Large intestine (tissue), 3 donors: ENCODE measurements at regions not wholly inside any gene's neighbourhood (a gene's known extent, or its start where the extent isn't known, plus 50 kb on each side); places are given as distances from the start of the nearest gene placed in this dataset.

Experiments used
- DNase-seq, 2 donors: peaks; one replicate each; pipeline versions ENCODE4 v3.0.0 to v3.0.0-alpha.2; 2013
- H3K27ac ChIP-seq: one replicate; pipeline ENCODE4 v1.5.1; 2013; ENCODE audit warnings: low read length
- H3K27me3 ChIP-seq: 2 replicates; pipeline ENCODE4 v1.6.1; 2013; ENCODE audit warnings: low read length; ENCODE audit not compliant: control insufficient read depth, insufficient read depth
- H3K36me3 ChIP-seq: 2 replicates; pipeline ENCODE4 v1.6.1; 2013; ENCODE audit warnings: low read length; ENCODE audit not compliant: control insufficient read depth, insufficient read depth
- H3K4me1 ChIP-seq: one replicate; pipeline ENCODE4 v1.6.1; 2013; ENCODE audit warnings: low read length; ENCODE audit not compliant: control insufficient read depth, insufficient read depth
- H3K4me3 ChIP-seq: one replicate; pipeline ENCODE4 v1.5.1; 2013; ENCODE audit warnings: low read length
- H3K9me3 ChIP-seq: one replicate; pipeline ENCODE4 v1.6.1; 2013; ENCODE audit warnings: mild to moderate bottlenecking, low read depth, low read length, moderate library complexity; ENCODE audit not compliant: control insufficient read depth
- WGBS: methylation state at CpG from one replicate; pipeline ENCODE4 v1.1.5; 2013; ENCODE audit warnings: low lambda C conversion rate; ENCODE audit not compliant: insufficient coverage; 5-methylcytosine and 5-hydroxymethylcytosine counted together

- Histone ChIP-seq H3K27ac (no peak overlapping the region), H3K27me3 (no peaks in the 10 kb centered on the region), H3K4me1 (no peaks in the 10 kb centered on the region), H3K4me3 (no peak overlapping the region), H3K36me3 (no peaks in the 10 kb centered on the region), H3K9me3 (no peaks in the 10 kb centered on the region)
- no CpG with 5 or more reads among the region's 2 CpGs for WGBS
- no peak for DNase-seq
Observed at GRCh38 chr18:59779979-59780378, 82.8 kb upstream of the CCBE1 start.

- no peak for DNase-seq
- no CpG with 5 or more reads among the region's 1 CpG for WGBS
- Histone ChIP-seq H3K9me3 (no peaks in the 10 kb centered on the region), H3K4me3 (no peak overlapping the region), H3K27me3 (no peaks in the 10 kb centered on the region), H3K27ac (no peak overlapping the region), H3K4me1 (no peaks in the 10 kb centered on the region), H3K36me3 (no peaks in the 10 kb centered on the region)
Observed at GRCh38 chr18:59778434-59778833, 81.2 kb upstream of the CCBE1 start.

DNA sequence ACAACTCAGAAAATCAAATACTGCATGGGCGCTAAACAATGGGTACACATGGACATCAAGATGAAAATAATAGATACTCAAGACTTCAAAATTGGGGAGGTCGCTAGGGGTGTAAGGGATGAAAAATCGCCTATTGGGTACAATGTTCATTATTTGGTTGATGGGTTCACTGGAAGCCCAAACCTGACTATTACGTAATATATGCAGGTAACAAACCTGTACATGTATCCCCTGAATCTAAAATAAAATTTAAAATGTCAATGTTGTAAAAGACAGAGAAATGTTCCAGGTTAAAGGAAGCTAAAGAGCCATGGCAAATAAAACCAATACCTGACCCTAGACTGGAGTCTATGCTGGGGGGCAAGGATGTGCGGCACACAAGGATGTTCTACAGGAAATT lies 80.4 kb upstream of the CCBE1 start:
- H3K27me3 ChIP-seq, result no peaks in the 10 kb centered on the region
- no peaks in the 10 kb centered on the region for H3K9me3 ChIP-seq
- no peak overlapping the region for H3K4me3 ChIP-seq
- no peaks in the 10 kb centered on the region for H3K4me1 ChIP-seq
- DNase-seq, result no peak
- no peaks in the 10 kb centered on the region for H3K36me3 ChIP-seq
- no peak overlapping the region for H3K27ac ChIP-seq
- WGBS, result 86% methylated on average over 4 of the region's 5 CpGs

DNA sequence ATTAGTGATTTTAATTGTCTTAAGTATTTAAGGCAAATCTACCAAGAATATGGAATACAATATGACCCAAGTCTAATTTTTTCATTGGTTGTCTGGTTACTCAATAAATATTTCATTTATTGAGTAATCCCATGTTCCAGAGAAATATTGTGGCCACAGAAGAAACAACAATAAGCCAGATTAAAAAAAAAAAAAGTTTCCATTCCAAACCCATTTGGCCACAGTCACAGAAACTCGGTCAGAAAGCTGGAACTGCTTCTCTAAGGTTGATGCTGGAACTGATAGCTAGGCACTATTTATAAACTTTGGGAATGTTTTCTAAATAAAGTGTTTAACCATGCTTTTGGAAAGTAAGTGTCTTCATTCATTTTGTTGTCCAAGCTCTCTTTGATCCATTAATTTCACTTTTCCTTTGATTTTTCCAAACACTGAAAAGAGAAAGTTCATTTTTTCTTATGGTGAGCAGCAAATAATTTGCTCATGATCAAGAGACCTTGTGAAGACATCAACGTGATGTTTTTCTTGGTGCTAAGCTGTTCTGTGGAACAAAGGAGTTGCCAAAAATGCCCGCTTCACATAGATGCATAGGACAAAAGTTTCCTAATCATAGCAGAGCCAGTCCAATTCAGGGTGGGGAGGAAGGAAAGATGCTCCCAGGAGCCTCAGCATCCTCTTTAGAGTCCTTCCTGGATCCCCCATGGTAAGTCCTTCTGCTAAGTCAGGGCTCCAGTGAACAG lies 72.1 kb upstream of the CCBE1 start:
- Histone ChIP-seq H3K4me1 (no peaks in the 10 kb centered on the region), H3K9me3 (no peaks in the 10 kb centered on the region), H3K4me3 (no peak overlapping the region), H3K36me3 (no peaks in the 10 kb centered on the region), H3K27me3 (no peaks in the 10 kb centered on the region), H3K27ac (no peak overlapping the region)
- DNase-seq, result no peak
- 60% methylated on average over 1 of the region's 3 CpGs for WGBS

DNA sequence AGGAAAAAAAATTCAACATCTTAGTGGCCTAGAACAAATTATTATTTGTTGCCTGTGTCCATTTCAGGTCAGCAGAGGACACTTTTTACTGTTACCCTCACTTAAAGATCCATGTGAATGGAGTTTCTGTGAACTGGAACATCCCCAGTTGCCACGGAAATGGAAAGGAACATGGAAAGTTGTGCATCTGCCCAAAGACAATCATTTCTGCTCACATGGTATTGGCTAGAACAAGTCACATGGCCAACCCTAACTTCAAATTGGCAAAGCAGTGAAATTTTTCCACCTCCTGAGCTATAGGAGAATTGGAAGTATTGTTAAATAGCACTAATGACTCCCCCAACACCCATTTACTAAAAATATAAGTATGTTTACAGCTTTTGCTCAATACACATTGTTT lies 71.2 kb upstream of the CCBE1 start:
- no peaks in the 10 kb centered on the region for H3K4me1 ChIP-seq
- H3K36me3 ChIP-seq, result no peaks in the 10 kb centered on the region
- no peak for DNase-seq
- no peak overlapping the region for H3K4me3 ChIP-seq
- H3K9me3 ChIP-seq, result no peaks in the 10 kb centered on the region
- H3K27ac ChIP-seq, result no peak overlapping the region
- WGBS, result no CpG with 5 or more reads among the region's 1 CpG
- H3K27me3 ChIP-seq, result no peaks in the 10 kb centered on the region

GRCh38 chr18:59767732-59768131 lies 70.5 kb upstream of the CCBE1 start:
- Histone ChIP-seq H3K4me3 (no peak overlapping the region), H3K27ac (no peak overlapping the region), H3K9me3 (no peaks in the 10 kb centered on the region), H3K27me3 (no peaks in the 10 kb centered on the region), H3K4me1 (no peaks in the 10 kb centered on the region), H3K36me3 (no peaks in the 10 kb centered on the region)
- 94% methylated on average over 2 of the region's 2 CpGs for WGBS
- no peak for DNase-seq

GRCh38 chr18:59765343-59765742 lies 68.1 kb upstream of the CCBE1 start:
- H3K36me3 ChIP-seq, result no peaks in the 10 kb centered on the region
- H3K4me1 ChIP-seq, result no peaks in the 10 kb centered on the region
- no CpG with 5 or more reads among the region's 4 CpGs for WGBS
- H3K9me3 ChIP-seq, result no peaks in the 10 kb centered on the region
- H3K27ac ChIP-seq, result no peak overlapping the region
- H3K4me3 ChIP-seq, result no peak overlapping the region
- DNase-seq, result no peak
- no peaks in the 10 kb centered on the region for H3K27me3 ChIP-seq

GRCh38 chr18:59764281-59764680 lies 67.1 kb upstream of the CCBE1 start:
- no CpG with 5 or more reads among the region's 4 CpGs for WGBS
- Histone ChIP-seq H3K36me3 (no peaks in the 10 kb centered on the region), H3K27ac (no peak overlapping the region), H3K4me3 (no peak overlapping the region), H3K9me3 (no peaks in the 10 kb centered on the region), H3K27me3 (no peaks in the 10 kb centered on the region), H3K4me1 (no peaks in the 10 kb centered on the region)
- no peak for DNase-seq

DNA sequence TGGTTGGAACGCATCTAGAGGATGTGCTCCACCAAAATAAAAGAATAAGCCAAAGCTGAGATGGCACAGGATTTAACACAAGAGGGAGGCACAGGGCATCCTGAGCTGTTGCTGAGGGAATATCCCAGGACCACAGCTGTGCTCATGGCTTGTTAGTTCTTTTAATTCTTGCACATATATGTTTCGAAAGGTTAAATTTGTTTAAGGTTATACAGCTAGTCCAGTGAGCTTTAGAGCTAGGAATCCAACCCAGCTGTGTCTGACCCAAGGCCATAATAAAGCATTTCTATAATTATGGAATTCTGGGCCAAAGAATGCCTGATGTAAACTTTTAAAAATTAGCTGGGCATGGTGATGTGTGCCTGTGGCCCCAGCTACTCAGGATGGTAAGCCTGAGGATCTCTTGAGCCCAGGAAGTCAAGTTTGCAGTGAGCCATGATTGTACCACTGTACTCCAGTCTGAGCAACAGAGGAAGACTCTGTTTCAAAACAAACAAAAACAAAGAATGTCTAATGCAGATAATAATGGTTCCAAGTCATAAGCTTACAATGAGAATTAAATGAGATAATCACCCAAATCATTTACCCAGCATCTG lies 66.4 kb upstream of the CCBE1 start:
- no peak for DNase-seq
- Histone ChIP-seq H3K27ac (no peak overlapping the region), H3K4me1 (no peaks in the 10 kb centered on the region), H3K4me3 (no peak overlapping the region), H3K9me3 (no peaks in the 10 kb centered on the region), H3K36me3 (no peaks in the 10 kb centered on the region), H3K27me3 (no peaks in the 10 kb centered on the region)
- WGBS, result 100% methylated on average over 1 of the region's 2 CpGs

- WGBS, result 93% methylated on average over 5 of the region's 11 CpGs
- no peaks in the 10 kb centered on the region for H3K9me3 ChIP-seq
- no peaks in the 10 kb centered on the region for H3K27me3 ChIP-seq
- H3K4me1 ChIP-seq, result no peaks in the 10 kb centered on the region
- DNase-seq, result no peak
- H3K36me3 ChIP-seq, result no peaks in the 10 kb centered on the region
- H3K27ac ChIP-seq, result no peak overlapping the region
- no peak overlapping the region for H3K4me3 ChIP-seq
Observed at GRCh38 chr18:59760619-59761600, 63.7 kb upstream of the CCBE1 start.
